Rectal smooth muscle tissue (tissue), 1 donor: ENCODE measurements at regions not wholly inside any gene's neighbourhood (a gene's known extent, or its start where the extent isn't known, plus 50 kb on each side); places are given as distances from the start of the nearest gene placed in this dataset.

Source experiments
- H3K27ac ChIP-seq: one replicate; pipeline ENCODE4 v1.7.0; 2013; ENCODE audit warnings: low read depth, low read length, inconsistent platforms
- H3K27me3 ChIP-seq: one replicate; pipeline ENCODE4 v1.7.0; 2013; ENCODE audit warnings: low read length; ENCODE audit not compliant: control insufficient read depth, insufficient read depth
- H3K36me3 ChIP-seq: one replicate; pipeline ENCODE4 v1.7.0; 2013; ENCODE audit warnings: low read length; ENCODE audit not compliant: control insufficient read depth, insufficient read depth
- H3K4me1 ChIP-seq: one replicate; pipeline ENCODE4 v1.7.0; 2013; ENCODE audit warnings: low read length; ENCODE audit not compliant: control insufficient read depth, insufficient read depth
- H3K4me3 ChIP-seq: one replicate; pipeline ENCODE4 v1.7.0; 2013; ENCODE audit warnings: low read length
- H3K9ac ChIP-seq: one replicate; pipeline ENCODE4 v1.7.0; 2013; ENCODE audit warnings: low read length

DNA sequence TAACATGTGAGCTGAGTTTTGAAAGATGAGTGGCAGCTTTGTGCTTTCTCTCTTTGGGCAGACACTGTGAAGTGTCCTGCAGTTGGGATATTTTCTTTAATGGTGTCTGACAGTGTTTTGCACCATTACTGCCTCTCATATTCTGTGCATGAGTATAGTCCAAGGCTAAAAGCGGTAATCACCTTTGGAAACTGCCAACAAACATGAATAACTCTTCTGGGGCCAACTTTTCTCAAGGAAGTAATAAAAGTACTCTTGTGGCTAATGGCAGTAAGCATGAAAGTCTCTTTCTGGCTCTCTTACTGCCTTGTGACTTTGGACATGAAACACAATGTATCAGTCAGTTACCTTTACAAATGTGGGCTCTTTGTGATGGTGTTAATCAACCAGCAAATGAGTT lies 91.7 kb upstream of the SOX4 start:
- Histone ChIP-seq H3K4me3 (no peak overlapping the region), H3K36me3 (no peaks in the 10 kb centered on the region), H3K4me1 (no peaks in the 10 kb centered on the region), H3K9ac (no peak overlapping the region), H3K27me3 (no peaks in the 10 kb centered on the region), H3K27ac (no peak overlapping the region)

DNA sequence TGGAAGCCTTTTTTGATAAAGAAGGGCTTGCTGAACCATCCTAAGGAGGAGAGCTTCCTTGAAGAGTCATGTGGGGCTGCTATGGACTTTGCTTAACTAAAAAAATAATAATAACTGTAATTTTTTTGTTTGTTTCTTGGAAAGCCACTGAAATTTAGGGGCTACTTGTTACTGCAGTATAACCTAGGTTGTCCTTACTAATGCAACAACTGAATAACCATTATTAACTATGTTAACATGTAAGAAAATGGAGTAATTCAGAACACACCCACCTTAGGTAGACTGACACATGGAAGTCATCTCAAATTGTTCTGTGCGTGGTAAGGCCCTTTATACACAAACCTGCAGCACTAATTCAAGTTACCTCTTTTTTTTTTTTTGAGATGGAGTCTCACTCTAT lies 90.9 kb upstream of the SOX4 start:
- no peaks in the 10 kb centered on the region for H3K36me3 ChIP-seq
- no peaks in the 10 kb centered on the region for H3K27me3 ChIP-seq
- H3K27ac ChIP-seq: no peak overlapping the region
- no peaks in the 10 kb centered on the region for H3K4me1 ChIP-seq
- H3K4me3 ChIP-seq: no peak overlapping the region
- no peak overlapping the region for H3K9ac ChIP-seq

DNA sequence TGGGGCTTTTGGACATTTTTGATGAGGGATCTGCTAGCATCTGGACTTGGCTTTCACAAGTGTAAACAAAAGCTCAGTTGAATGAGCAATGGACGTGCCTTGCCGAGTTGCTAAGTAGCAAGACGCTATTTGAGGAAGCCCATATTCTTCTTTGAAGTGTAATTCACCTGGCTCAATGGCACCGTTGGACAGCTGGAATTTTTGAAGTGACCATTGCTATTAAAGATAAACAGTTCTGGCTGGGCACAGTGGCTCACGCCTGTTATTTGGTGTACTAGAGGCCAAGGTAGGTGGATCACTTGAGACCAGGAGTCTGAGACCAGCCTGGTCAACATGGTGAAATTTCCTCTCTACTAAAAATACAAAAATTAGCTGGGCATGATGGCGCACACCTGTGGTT lies 88.8 kb upstream of the SOX4 start:
- no peaks in the 10 kb centered on the region for H3K27me3 ChIP-seq
- no peaks in the 10 kb centered on the region for H3K36me3 ChIP-seq
- H3K9ac ChIP-seq: no peak overlapping the region
- H3K27ac ChIP-seq: no peak overlapping the region
- H3K4me3 ChIP-seq: no peak overlapping the region
- H3K4me1 ChIP-seq: no peaks in the 10 kb centered on the region

DNA sequence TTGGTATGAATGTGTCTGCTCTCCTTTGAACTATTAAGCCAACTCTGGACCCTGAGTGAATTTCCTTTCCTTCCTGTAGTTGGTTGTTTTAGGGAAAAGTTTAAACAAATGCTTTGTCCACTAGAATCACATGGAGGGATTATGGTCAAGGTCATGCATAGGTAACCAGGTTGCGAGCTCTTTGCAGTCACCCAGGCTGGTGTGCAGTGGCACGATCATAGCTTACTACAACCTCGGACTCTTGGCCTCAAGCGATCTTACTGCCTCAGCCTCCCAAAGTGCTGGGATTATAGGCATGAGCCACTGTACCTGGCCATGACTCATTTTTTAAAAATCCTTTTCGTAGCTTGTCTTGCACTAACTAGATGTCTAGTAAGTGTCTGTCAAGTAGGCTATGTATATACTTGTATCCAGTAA lies 88.0 kb upstream of the SOX4 start:
- Histone ChIP-seq H3K36me3 (no peaks in the 10 kb centered on the region), H3K9ac (no peak overlapping the region), H3K27me3 (no peaks in the 10 kb centered on the region), H3K4me3 (no peak overlapping the region), H3K27ac (no peak overlapping the region), H3K4me1 (no peaks in the 10 kb centered on the region)

DNA sequence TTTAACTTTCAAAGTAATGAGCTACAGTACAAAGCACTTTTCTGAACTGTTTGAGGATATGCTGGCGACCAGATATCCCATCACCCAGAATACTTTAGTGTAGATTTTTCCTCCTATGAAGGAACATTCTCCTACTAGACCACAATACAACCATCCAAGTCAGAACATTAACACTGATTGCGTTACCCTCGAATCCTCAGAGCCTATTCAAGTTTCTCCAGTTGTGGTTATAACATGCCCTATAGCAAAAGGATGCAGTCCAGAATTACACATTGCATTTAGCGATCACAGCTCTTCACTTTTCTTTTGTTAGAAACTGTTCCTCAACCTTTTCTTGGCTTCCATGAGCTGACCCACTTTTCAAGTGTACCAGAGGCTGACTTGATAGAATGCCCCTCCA lies 87.4 kb upstream of the SOX4 start:
- H3K4me3 ChIP-seq: no peak overlapping the region
- no peaks in the 10 kb centered on the region for H3K4me1 ChIP-seq
- no peaks in the 10 kb centered on the region for H3K36me3 ChIP-seq
- no peak overlapping the region for H3K27ac ChIP-seq
- H3K9ac ChIP-seq: no peak overlapping the region
- no peaks in the 10 kb centered on the region for H3K27me3 ChIP-seq

DNA sequence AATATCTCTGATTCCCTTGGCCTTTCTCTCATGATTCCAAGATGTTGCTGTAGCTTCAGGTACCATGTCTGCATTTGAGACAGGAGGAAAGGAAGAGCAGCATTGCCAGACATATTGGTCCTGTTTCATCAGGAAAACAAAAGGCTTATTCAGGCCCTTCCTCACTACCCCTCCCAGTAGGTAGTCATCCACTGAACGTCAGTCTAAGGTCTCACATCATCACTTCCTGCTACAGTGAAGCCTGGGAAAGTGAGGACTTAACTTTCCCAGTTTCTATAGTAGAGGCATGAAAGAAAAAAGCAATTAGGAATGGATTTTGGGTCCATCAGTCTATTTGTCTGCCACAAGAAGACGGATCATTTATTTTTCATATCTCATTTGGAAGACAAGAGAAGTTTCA lies 85.7 kb upstream of the SOX4 start:
- Histone ChIP-seq H3K27me3 (no peaks in the 10 kb centered on the region), H3K36me3 (no peaks in the 10 kb centered on the region), H3K9ac (no peak overlapping the region), H3K4me1 (no peaks in the 10 kb centered on the region), H3K27ac (no peak overlapping the region), H3K4me3 (no peak overlapping the region)

DNA sequence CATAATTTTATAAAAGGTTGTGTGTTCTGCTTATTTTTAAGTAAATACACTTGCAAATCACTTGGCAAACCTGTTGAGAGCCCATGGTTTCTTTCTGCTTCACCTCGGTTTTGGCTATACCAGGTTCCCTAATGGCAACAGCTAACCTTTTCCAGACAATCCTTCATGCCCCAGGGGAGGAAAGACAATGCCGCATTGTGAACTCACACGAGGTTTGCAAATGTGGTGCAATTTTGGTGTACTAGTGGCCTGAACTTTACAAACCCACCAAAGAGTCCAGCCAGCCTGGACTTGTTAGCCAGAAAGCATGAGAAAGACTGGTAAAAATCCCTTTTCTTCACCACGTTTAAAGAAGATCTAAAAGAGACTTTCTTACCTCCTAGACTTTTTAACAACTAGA lies 84.8 kb upstream of the SOX4 start:
- H3K36me3 ChIP-seq: no peaks in the 10 kb centered on the region
- no peaks in the 10 kb centered on the region for H3K27me3 ChIP-seq
- H3K4me1 ChIP-seq: no peaks in the 10 kb centered on the region

DNA sequence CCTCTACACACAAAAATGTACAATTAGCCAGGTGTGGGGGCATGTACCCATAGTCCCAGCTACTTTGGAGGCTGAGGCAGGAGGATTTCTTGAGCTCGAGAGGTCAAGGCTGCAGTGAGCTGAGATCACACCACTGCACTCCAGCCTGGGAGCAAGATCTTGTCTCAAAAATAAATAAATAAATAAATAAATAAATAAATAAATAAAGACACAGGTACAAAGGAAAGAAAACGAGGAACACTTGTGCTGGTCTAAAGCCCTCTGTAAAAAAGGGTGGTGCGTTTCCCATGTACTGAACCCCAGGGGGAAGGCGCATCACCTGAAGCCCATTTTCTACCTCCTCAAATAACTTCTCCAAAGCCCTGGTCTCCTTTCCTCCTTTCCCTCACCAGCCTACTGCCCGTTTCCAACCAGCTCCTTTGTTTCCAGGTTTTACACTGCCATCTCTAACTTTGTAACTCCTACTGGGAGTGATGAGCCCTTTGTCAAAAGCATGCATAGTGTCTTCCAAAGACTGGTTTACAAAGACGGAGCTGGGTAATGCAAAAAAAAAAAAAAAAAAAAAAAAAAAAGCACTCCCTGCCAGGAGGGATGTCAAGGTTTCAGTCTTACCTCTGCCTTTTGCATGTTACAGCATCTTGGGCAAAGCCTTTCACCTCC lies 81.5 kb upstream of the SOX4 start:
- Histone ChIP-seq H3K9ac (no peak overlapping the region), H3K4me1 (no peaks in the 10 kb centered on the region), H3K27me3 (no peaks in the 10 kb centered on the region), H3K4me3 (no peak overlapping the region), H3K36me3 (no peaks in the 10 kb centered on the region), H3K27ac (no peak overlapping the region)

More for the DNA sequence above, 84.8 kb upstream of the SOX4 start:
- H3K9ac ChIP-seq: no peak overlapping the region
- no peak overlapping the region for H3K27ac ChIP-seq
- no peak overlapping the region for H3K4me3 ChIP-seq

DNA sequence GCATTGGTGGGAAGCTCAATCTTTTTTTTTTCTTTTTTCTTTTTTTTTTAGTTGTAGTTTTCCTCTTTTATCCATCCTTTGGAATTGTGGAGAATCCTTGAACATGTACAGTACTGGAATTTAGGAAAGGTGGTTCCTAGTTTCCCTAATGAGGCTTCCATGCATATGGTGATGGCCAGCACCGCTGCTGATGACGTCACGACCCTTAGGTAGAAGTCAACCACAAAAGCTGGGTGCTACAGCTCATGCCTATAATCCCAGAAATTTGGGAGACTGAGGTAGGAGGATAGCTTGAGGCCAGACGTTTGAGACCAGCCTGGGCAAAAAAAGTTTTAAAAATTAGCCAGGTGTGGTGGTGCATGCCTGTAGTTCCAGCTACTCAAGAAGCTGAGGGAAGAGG lies 79.3 kb upstream of the SOX4 start:
- no peaks in the 10 kb centered on the region for H3K36me3 ChIP-seq
- H3K9ac ChIP-seq: no peak overlapping the region
- no peaks in the 10 kb centered on the region for H3K4me1 ChIP-seq
- H3K27me3 ChIP-seq: no peaks in the 10 kb centered on the region
- H3K27ac ChIP-seq: no peak overlapping the region
- H3K4me3 ChIP-seq: no peak overlapping the region

DNA sequence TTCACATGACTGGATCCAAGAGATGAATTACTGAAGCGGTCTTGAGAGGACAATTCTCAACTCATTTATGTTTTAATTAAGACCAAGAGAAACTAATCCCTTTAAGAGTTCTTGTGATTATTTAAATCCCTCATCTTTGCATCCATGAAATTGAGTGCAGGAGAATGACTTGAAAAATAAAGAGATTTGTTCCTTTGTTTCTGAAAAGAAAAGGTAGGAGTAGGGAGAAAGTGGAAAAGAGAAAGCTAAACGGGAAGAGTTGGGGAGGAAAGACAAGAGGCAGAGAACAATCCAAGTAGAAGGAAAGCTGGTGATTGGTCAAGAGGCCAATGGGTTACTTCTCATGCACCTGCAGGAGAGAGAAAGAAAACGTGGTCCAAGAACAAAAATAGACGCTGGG lies 75.2 kb upstream of the SOX4 start:
- no peak overlapping the region for H3K4me3 ChIP-seq
- no peaks in the 10 kb centered on the region for H3K4me1 ChIP-seq
- H3K27me3 ChIP-seq: no peaks in the 10 kb centered on the region
- no peaks in the 10 kb centered on the region for H3K36me3 ChIP-seq
- H3K27ac ChIP-seq: no peak overlapping the region
- no peak overlapping the region for H3K9ac ChIP-seq

DNA sequence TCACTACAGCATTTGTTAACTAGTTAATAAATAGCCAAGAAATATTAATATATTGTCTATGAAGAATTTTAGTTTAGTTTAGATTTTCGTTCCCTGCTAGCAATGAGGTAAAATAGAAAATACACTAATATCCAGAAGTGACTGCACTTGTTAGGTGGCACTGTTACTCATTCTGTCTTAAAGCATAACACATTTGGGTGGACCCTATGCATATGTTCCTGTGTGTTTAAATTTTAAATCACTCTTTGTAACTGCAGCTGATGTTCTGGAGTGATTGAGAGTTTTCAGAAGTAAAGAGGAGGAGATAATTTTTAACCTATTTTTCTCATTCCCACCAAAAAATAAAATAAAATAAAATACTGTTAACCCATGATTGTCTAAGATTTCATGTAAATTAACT lies 73.9 kb upstream of the SOX4 start:
- no peak overlapping the region for H3K9ac ChIP-seq
- no peaks in the 10 kb centered on the region for H3K4me1 ChIP-seq
- no peaks in the 10 kb centered on the region for H3K27me3 ChIP-seq
- H3K4me3 ChIP-seq: no peak overlapping the region
- H3K27ac ChIP-seq: no peak overlapping the region
- H3K36me3 ChIP-seq: no peaks in the 10 kb centered on the region

DNA sequence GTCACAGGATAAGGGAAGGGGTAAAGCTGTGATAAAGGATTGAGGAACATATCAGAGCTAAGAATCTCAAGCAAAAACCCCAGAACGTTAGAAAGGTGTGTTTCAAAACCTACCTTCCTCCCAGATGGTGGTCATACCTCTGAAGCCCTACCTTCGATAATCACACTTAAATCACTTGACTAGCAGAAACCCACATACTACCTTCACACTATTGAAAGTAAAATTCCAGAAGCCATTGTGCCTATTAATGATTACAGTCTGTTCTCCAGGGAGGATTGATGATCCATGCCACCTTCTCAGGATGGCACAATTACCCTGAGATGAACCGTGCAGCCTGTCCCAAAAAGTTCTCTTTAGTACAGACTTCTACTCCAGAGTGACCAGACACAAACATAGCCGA lies 72.3 kb upstream of the SOX4 start:
- Histone ChIP-seq H3K4me3 (no peak overlapping the region), H3K27ac (no peak overlapping the region), H3K27me3 (no peaks in the 10 kb centered on the region), H3K4me1 (no peaks in the 10 kb centered on the region), H3K9ac (no peak overlapping the region), H3K36me3 (no peaks in the 10 kb centered on the region)

DNA sequence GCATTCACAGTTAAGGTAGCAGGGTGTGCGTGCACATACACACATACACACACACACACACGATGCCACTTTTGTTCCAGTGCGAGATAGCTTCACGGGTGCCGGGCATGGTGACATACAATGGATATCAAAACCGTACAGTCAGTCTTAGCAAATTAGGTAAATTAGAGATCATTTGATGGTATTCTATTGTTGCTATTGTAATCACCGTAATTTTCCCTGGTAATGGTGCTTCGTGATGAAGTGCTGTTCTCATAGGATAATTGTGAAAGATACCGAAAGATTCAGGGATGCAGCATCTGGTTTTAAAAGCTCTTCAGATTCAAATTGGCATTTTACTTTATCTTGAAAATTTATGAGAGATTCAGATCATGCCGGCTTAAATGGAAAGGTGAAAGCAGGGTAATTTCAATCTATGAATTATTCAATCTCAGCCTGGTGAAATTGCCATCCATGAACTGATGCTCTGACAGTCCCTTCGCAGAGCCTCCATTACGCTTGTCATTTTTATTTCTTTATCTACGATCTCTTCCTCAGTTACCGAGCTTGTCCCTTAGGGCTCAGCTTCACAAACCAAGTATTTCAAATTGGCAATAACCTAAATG lies 71.3 kb upstream of the SOX4 start:
- no peaks in the 10 kb centered on the region for H3K4me1 ChIP-seq
- H3K4me3 ChIP-seq: no peak overlapping the region
- no peaks in the 10 kb centered on the region for H3K36me3 ChIP-seq
- no peak overlapping the region for H3K27ac ChIP-seq
- H3K27me3 ChIP-seq: no peaks in the 10 kb centered on the region
- no peak overlapping the region for H3K9ac ChIP-seq
